Transverse colon (tissue), 3 donors: ENCODE measurements at regions not wholly inside any gene's neighbourhood (a gene's known extent, or its start where the extent isn't known, plus 50 kb on each side); places are given as distances from the start of the nearest gene placed in this dataset.

Experiments
- POLR2A ChIP-seq: fragments of 450-650 bp; IDR thresholded peaks from one replicate; pipeline ENCODE4 v1.6.1; 2016; ENCODE audit warnings: antibody characterized with exemption, mild to moderate bottlenecking, moderate library complexity
- TF ChIP-seq, protein P1 (sequence below), 5 experiments: fragments of 200-600 bp in 3 of 5; fragments of 450-650 bp in 2 of 5; sonication (generic) in 3 of 5; IDR thresholded peaks; 1 replicate in 2 of 5; 2 replicates in 3 of 5; pipeline ENCODE4 v1.5.1; 2016 to 2017; ENCODE audit warnings: antibody characterized with exemption in 5 of 5, inconsistent platforms in 3 of 5, mild to moderate bottlenecking in 2 of 5, moderate library complexity in 1 of 5

DNA sequence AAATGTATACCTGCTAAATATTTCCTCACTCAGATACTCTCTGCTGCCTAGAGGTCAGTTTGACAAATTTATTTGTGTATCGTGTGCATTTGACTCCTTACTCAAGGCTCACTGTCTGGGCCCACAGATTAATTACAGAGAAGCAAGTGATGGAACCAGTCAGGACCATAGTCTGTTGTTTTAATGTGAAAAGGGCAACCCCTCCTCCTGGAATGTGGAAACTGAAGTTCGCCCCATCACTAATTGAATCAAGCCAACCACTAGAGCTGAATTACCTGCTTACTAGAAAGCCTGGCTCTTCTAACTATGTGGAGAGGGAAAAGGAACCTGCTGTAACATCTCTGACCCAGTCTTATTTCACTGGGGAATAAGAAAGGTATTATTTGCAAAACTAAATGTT, 199.9 kb upstream of the KRR1 start:
- TF ChIP-seq, protein P1, sequence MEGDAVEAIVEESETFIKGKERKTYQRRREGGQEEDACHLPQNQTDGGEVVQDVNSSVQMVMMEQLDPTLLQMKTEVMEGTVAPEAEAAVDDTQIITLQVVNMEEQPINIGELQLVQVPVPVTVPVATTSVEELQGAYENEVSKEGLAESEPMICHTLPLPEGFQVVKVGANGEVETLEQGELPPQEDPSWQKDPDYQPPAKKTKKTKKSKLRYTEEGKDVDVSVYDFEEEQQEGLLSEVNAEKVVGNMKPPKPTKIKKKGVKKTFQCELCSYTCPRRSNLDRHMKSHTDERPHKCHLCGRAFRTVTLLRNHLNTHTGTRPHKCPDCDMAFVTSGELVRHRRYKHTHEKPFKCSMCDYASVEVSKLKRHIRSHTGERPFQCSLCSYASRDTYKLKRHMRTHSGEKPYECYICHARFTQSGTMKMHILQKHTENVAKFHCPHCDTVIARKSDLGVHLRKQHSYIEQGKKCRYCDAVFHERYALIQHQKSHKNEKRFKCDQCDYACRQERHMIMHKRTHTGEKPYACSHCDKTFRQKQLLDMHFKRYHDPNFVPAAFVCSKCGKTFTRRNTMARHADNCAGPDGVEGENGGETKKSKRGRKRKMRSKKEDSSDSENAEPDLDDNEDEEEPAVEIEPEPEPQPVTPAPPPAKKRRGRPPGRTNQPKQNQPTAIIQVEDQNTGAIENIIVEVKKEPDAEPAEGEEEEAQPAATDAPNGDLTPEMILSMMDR (IDR thresholded peaks at IDR 0.05) = no peak
- TF ChIP-seq POLR2A = no peak
